H54 (cell line): ENCODE measurements at regions not wholly inside any gene's neighbourhood (a gene's known extent, or its start where the extent isn't known, plus 50 kb on each side); places are given as distances from the start of the nearest gene placed in this dataset.
"Not testable (repeated sequence)": the region's sequence is repeated elsewhere in the genome, so short reads cannot be mapped to it uniquely, and the experiment has no call there.

ENCODE experiments used
- DNase-seq: peaks from one replicate; pipeline ENCODE4 v3.0.0; 2011; ENCODE audit warnings: low spot score, mixed read lengths; ENCODE audit not compliant: insufficient read length
- FAIRE-seq: peaks from 3 replicates; lab custom pipeline; 2011; peaks lifted over from hg19 to GRCh38; lab: Jason Lieb, UNC
- POLR2A ChIP-seq: IDR thresholded peaks from 2 replicates; pipeline ENCODE4 v1.6.1; 2011; ENCODE audit warnings: low read depth, mild to moderate bottlenecking, low read length

GRCh38 chr18:75762758-75763157 lies 335.3 kb upstream of the SMIM21 start:
- no peak for TF ChIP-seq POLR2A
- FAIRE-seq: no peak
- DNase-seq: no peak

GRCh38 chr18:75760208-75760607 lies 332.7 kb upstream of the SMIM21 start:
- FAIRE-seq (no peak), DNase-seq (no peak)
- no peak for TF ChIP-seq POLR2A

- no peak for TF ChIP-seq POLR2A
- FAIRE-seq: no peak
- DNase-seq: no peak
These were observed 330.4 kb upstream of the SMIM21 start for GRCh38 chr18:75757951-75758350.

- no peak for TF ChIP-seq POLR2A
- FAIRE-seq (no peak), DNase-seq (no peak)
These were observed 326.9 kb upstream of the SMIM21 start for GRCh38 chr18:75754433-75754832.

- no peak for FAIRE-seq
- no peak for TF ChIP-seq POLR2A
- DNase-seq: no peak
These were observed 326.2 kb upstream of the SMIM21 start for GRCh38 chr18:75753753-75754152.

- no peak for TF ChIP-seq POLR2A
- DNase-seq: no peak
- no peak for FAIRE-seq
These were observed 325.3 kb upstream of the SMIM21 start for GRCh38 chr18:75752740-75753263.

GRCh38 chr18:75745147-75745546 lies 317.6 kb upstream of the SMIM21 start:
- DNase-seq: no peak
- no peak for TF ChIP-seq POLR2A
- FAIRE-seq: no peak

GRCh38 chr18:75742516-75742915 lies 315.0 kb upstream of the SMIM21 start:
- DNase-seq (no peak), FAIRE-seq (no peak)
- TF ChIP-seq POLR2A: no peak

GRCh38 chr18:75739682-75740081 lies 312.2 kb upstream of the SMIM21 start:
- no peak for TF ChIP-seq POLR2A
- FAIRE-seq (no peak), DNase-seq (no peak)

GRCh38 chr18:75735291-75735690 lies 307.8 kb upstream of the SMIM21 start:
- no peak for FAIRE-seq
- DNase-seq: no peak
- TF ChIP-seq POLR2A: no peak

- no peak for FAIRE-seq
- TF ChIP-seq POLR2A: no peak
- no peak for DNase-seq
These were observed 302.7 kb upstream of the SMIM21 start for GRCh38 chr18:75730249-75730648.

GRCh38 chr18:75728621-75729020 lies 301.1 kb upstream of the SMIM21 start:
- no peak for FAIRE-seq
- DNase-seq: no peak
- no peak for TF ChIP-seq POLR2A

- TF ChIP-seq POLR2A: no peak
- FAIRE-seq: no peak
- no peak for DNase-seq
These were observed 300.0 kb upstream of the SMIM21 start for GRCh38 chr18:75727456-75727855.

- no peak for TF ChIP-seq POLR2A
- FAIRE-seq (no peak), DNase-seq (no peak)
These were observed 296.2 kb upstream of the SMIM21 start for GRCh38 chr18:75723521-75724340.

GRCh38 chr18:75714766-75715165 lies 287.3 kb upstream of the SMIM21 start:
- DNase-seq (no peak), FAIRE-seq (no peak)
- no peak for TF ChIP-seq POLR2A

GRCh38 chr18:75712124-75712867 lies 284.8 kb upstream of the SMIM21 start:
- DNase-seq, FAIRE-seq: not testable (repeated sequence)
